SK-N-SH (cell line): ENCODE measurements at regions not wholly inside any gene's neighbourhood (a gene's known extent, or its start where the extent isn't known, plus 50 kb on each side); places are given as distances from the start of the nearest gene placed in this dataset.

Experiments used
- CTCF ChIA-PET: fragments of 300-600, 350-600 bp; formaldehyde crosslinking; extraction: SDS; loops from one replicate; lab custom pipeline; 2021; lab: Yijun Ruan, JAX
- POLR2A ChIA-PET: fragments of 350-600 bp; sonication (Branson Sonifier 250); formaldehyde crosslinking; extraction: SDS; loops from one replicate; lab custom pipeline; 2020; ENCODE audit warnings: antibody characterized with exemption, inconsistent platforms; lab: Yijun Ruan, JAX
- DNase-seq: peaks from one replicate; pipeline ENCODE4 v3.0.0; 2012
- H2AFZ ChIP-seq: fragments of 200-600 bp; sonication (generic); 2 replicates; pipeline ENCODE4 v1.8.1; 2016; ENCODE audit warnings: antibody characterized with exemption, mild to moderate bottlenecking, low read depth
- H3F3A ChIP-seq: fragments of 200-600 bp; sonication (generic); replicated peaks from 2 replicates; pipeline ENCODE3; 2016; ENCODE audit warnings: antibody characterized with exemption, mild to moderate bottlenecking; ENCODE audit not compliant: insufficient read depth
- H3K27ac ChIP-seq, 2 experiments: fragments of 200-500 bp in 1 of 2; fragments of 200-600 bp in 1 of 2; sonication (Bioruptor generic) in 1 of 2; sonication (generic), shearing (Covaris generic) in 1 of 2; 2 replicates each; pipeline versions ENCODE4 v1.5.1 to v1.6.1; 2014 to 2016; ENCODE audit warnings: low read depth in 2 of 2, inconsistent platforms in 1 of 2, low read length in 1 of 2, mild to moderate bottlenecking in 1 of 2, mixed read lengths in 1 of 2
- H3K27me3 ChIP-seq: fragments of 200-600 bp; sonication (generic), shearing (Covaris generic); 2 replicates; pipeline ENCODE4 v1.6.1; 2016; ENCODE audit warnings: mixed run types; ENCODE audit not compliant: insufficient read depth
- H3K36me3 ChIP-seq, 2 experiments: fragments of 200-500 bp in 1 of 2; fragments of 200-600 bp in 1 of 2; sonication (Bioruptor generic) in 1 of 2; sonication (generic) in 1 of 2; replicated peaks in 1 of 2; 2 replicates each; pipeline versions ENCODE3 to v1.5.1; 2014 to 2016; ENCODE audit warnings: low read length in 1 of 2, mild to moderate bottlenecking in 1 of 2; ENCODE audit not compliant: insufficient read depth in 2 of 2, control insufficient read depth in 1 of 2
- H3K4me1 ChIP-seq, 2 experiments: fragments of 200-500 bp in 1 of 2; fragments of 200-600 bp in 1 of 2; sonication (Bioruptor generic) in 1 of 2; sonication (generic), shearing (Covaris generic) in 1 of 2; 2 replicates each; pipeline versions ENCODE4 v1.5.1 to v1.6.1; 2014 to 2016; ENCODE audit warnings: low read depth in 1 of 2, low read length in 1 of 2, mixed run types in 1 of 2; ENCODE audit not compliant: insufficient read depth in 2 of 2, control insufficient read depth in 1 of 2
- H3K4me2 ChIP-seq: fragments of 200-600 bp; sonication (generic), shearing (Covaris generic); 2 replicates; pipeline ENCODE4 v1.6.1; 2017; ENCODE audit warnings: mixed run types
- H3K4me3 ChIP-seq, 2 experiments: fragments of 200-500 bp in 1 of 2; fragments of 200-600 bp in 1 of 2; sonication (Bioruptor generic) in 1 of 2; sonication (generic), shearing (Covaris generic) in 1 of 2; 2 replicates each; pipeline versions ENCODE4 v1.5.1 to v1.8.1; 2014 to 2016; ENCODE audit warnings: low read depth in 2 of 2, inconsistent platforms in 1 of 2, low read length in 1 of 2, mild to moderate bottlenecking in 1 of 2, mixed read lengths in 1 of 2, moderate library complexity in 1 of 2
- H3K79me2 ChIP-seq: fragments of 200-600 bp; sonication (generic); 2 replicates; pipeline ENCODE4 v1.8.1; 2017; ENCODE audit warnings: mild to moderate bottlenecking; ENCODE audit not compliant: insufficient read depth
- H3K9ac ChIP-seq: fragments of 200-600 bp; sonication (generic); 2 replicates; pipeline ENCODE4 v1.6.1; 2017; ENCODE audit warnings: mixed run types
- H3K9me2 ChIP-seq: fragments of 200-600 bp; sonication (generic); 2 replicates; pipeline ENCODE4 v1.6.1; 2017; ENCODE audit warnings: mixed run types
- H3K9me3 ChIP-seq: fragments of 200-600 bp; sonication (generic); 2 replicates; pipeline ENCODE4 v1.6.1; 2017; ENCODE audit warnings: mixed run types, mild to moderate bottlenecking, moderate library complexity
- H4K20me1 ChIP-seq: fragments of 200-600 bp; sonication (generic); 2 replicates; pipeline ENCODE4 v1.6.1; 2017; ENCODE audit warnings: mild to moderate bottlenecking, mixed run types; ENCODE audit not compliant: insufficient read depth
- EP300 ChIP-seq, 2 experiments: IDR thresholded peaks; 2 replicates each; pipeline versions ENCODE4 v1.4.0 to v1.6.1; 2012; ENCODE audit warnings: borderline replicate concordance in 1 of 2, low read depth in 1 of 2, low read length in 1 of 2
- FOSL2 ChIP-seq: IDR thresholded peaks from 2 replicates; pipeline ENCODE4 v1.4.0; 2012; ENCODE audit warnings: low read depth, mild to moderate bottlenecking, moderate library complexity, borderline replicate concordance
- FOXJ3 ChIP-seq: sonication (generic); formaldehyde crosslinking; IDR thresholded peaks from 2 replicates; pipeline ENCODE4 v1.5.1; 2020; ENCODE audit warnings: mild to moderate bottlenecking, missing genetic modification reagents
- FOXM1 ChIP-seq: IDR thresholded peaks from 2 replicates; pipeline ENCODE4 v1.4.0; 2012; ENCODE audit warnings: low read depth, mild to moderate bottlenecking
- GABPA ChIP-seq: IDR thresholded peaks from 2 replicates; pipeline ENCODE4 v1.4.0; 2012; ENCODE audit warnings: low read depth, mild to moderate bottlenecking
- GATA2 ChIP-seq: sonication (generic); formaldehyde crosslinking; IDR thresholded peaks from 2 replicates; pipeline ENCODE4 v1.5.0; 2020; ENCODE audit warnings: mild to moderate bottlenecking, missing genetic modification reagents
- MAX ChIP-seq: IDR thresholded peaks from 2 replicates; pipeline ENCODE4 v1.4.0; 2012; ENCODE audit warnings: low read depth
- MXI1 ChIP-seq: IDR thresholded peaks from 2 replicates; pipeline ENCODE4 v1.6.1; 2012; ENCODE audit warnings: mild to moderate bottlenecking, low read depth, low read length, improper control_type of control experiment
- POLR2AphosphoS5 ChIP-seq: IDR thresholded peaks from 2 replicates; pipeline ENCODE4 v1.6.1; 2012; ENCODE audit warnings: low read depth, low read length
- RCOR1 ChIP-seq: fragments of 150-350 bp; IDR thresholded peaks from 2 replicates; pipeline ENCODE4 v1.6.1; 2017; ENCODE audit warnings: antibody characterized with exemption, low read length
- REST ChIP-seq: IDR thresholded peaks from 2 replicates; pipeline ENCODE4 v1.6.1; 2012; ENCODE audit warnings: mild to moderate bottlenecking, low read depth, low read length, moderate library complexity
- RXRA ChIP-seq: IDR thresholded peaks from 2 replicates; pipeline ENCODE4 v1.4.0; 2012; ENCODE audit warnings: low read depth, mild to moderate bottlenecking, borderline replicate concordance
- SMC3 ChIP-seq: IDR thresholded peaks from 2 replicates; pipeline ENCODE4 v1.6.1; 2012; ENCODE audit warnings: low read depth, low read length, improper control_type of control experiment
- TCF12 ChIP-seq: IDR thresholded peaks from 2 replicates; pipeline ENCODE4 v1.4.0; 2012
- TEAD4 ChIP-seq: IDR thresholded peaks from 2 replicates; pipeline ENCODE4 v1.4.0; 2012; ENCODE audit warnings: mild to moderate bottlenecking, borderline replicate concordance; ENCODE audit not compliant: insufficient read depth
- WGBS: methylation state at CpG from one replicate; pipeline ENCODE4 v1.1.6; 2017; ENCODE audit warnings: low lambda C conversion rate; 5-methylcytosine and 5-hydroxymethylcytosine counted together
- TF ChIP-seq, protein P1 (sequence below): fragments of 200-600 bp; sonication (generic); IDR thresholded peaks from 2 replicates; pipeline ENCODE4 v1.6.1; 2017; ENCODE audit warnings: antibody characterized with exemption, mild to moderate bottlenecking, moderate library complexity
- TF ChIP-seq, protein P2 (sequence below): IDR thresholded peaks from 2 replicates; pipeline ENCODE4 v1.4.0; 2012; ENCODE audit warnings: low read depth, borderline replicate concordance
- TF ChIP-seq, protein P3 (sequence below): IDR thresholded peaks from 2 replicates; pipeline ENCODE4; 2012
- TF ChIP-seq, protein P4 (sequence below): fragments of 150-350 bp; IDR thresholded peaks from 2 replicates; pipeline ENCODE4 v1.6.1; 2017; ENCODE audit warnings: antibody characterized with exemption, low read length, low read depth, borderline replicate concordance

DNA sequence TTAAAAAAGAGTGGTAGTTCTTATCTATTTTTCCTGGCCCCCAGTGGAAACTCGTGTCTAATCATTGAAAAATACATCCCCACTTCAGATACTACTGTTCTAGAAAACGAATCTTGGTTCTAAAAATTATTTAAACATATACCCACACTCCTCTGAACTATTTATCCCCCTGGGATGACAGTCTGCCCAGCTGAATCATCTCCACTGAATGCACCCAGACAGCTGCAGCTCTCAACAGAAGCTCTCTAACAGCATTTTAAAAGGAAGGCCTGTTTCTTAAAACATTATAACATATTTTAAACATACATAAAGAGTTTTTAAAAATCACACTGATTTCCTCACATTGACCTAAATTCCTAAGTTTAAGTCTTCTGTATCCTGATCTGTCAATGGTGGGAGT lies 544.6 kb upstream of the PHF14 start:
- WGBS, result under 1% methylated on average over 2 of the region's 2 CpGs
- Histone ChIP-seq H3K27me3 (no peaks in the 10 kb centered on the region), H3K9me3 (no peaks in the 10 kb centered on the region; the same call in 1 of the 2 replicates), H3K36me3 (no peaks in the 10 kb centered on the region), H3K27ac (no peak overlapping the region), H4K20me1 (no peaks in the 10 kb centered on the region), H3K4me3 (no peak overlapping the region)
- no peak for DNase-seq
- TF ChIP-seq GABPA, result no peak
- no peak for TF ChIP-seq FOSL2
- TF ChIP-seq RCOR1, result no peak
- no peak for TF ChIP-seq FOXM1
- TF ChIP-seq SMC3, result no peak
- TF ChIP-seq FOXJ3 (CRISPR knock-in tag), result no peak
- no peak for TF ChIP-seq RXRA
- TF ChIP-seq POLR2AphosphoS5, result no peak
- TF ChIP-seq GATA2 (CRISPR knock-in tag), result no peak
- TF ChIP-seq EP300 (IDR thresholded peaks at IDR 0.05; ENCODE audit: borderline replicate concordance in 1 of 2, low read depth in 1 of 2, low read length in 1 of 2), result no peak
- TF ChIP-seq, protein P1, sequence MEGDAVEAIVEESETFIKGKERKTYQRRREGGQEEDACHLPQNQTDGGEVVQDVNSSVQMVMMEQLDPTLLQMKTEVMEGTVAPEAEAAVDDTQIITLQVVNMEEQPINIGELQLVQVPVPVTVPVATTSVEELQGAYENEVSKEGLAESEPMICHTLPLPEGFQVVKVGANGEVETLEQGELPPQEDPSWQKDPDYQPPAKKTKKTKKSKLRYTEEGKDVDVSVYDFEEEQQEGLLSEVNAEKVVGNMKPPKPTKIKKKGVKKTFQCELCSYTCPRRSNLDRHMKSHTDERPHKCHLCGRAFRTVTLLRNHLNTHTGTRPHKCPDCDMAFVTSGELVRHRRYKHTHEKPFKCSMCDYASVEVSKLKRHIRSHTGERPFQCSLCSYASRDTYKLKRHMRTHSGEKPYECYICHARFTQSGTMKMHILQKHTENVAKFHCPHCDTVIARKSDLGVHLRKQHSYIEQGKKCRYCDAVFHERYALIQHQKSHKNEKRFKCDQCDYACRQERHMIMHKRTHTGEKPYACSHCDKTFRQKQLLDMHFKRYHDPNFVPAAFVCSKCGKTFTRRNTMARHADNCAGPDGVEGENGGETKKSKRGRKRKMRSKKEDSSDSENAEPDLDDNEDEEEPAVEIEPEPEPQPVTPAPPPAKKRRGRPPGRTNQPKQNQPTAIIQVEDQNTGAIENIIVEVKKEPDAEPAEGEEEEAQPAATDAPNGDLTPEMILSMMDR, result no peak
- TF ChIP-seq TCF12, result no peak
- TF ChIP-seq TEAD4, result no peak
- TF ChIP-seq, protein P2, sequence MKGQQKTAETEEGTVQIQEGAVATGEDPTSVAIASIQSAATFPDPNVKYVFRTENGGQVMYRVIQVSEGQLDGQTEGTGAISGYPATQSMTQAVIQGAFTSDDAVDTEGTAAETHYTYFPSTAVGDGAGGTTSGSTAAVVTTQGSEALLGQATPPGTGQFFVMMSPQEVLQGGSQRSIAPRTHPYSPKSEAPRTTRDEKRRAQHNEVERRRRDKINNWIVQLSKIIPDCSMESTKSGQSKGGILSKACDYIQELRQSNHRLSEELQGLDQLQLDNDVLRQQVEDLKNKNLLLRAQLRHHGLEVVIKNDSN, result no peak
- no peak for TF ChIP-seq REST
- TF ChIP-seq MXI1, result no peak
- TF ChIP-seq, protein P3, sequence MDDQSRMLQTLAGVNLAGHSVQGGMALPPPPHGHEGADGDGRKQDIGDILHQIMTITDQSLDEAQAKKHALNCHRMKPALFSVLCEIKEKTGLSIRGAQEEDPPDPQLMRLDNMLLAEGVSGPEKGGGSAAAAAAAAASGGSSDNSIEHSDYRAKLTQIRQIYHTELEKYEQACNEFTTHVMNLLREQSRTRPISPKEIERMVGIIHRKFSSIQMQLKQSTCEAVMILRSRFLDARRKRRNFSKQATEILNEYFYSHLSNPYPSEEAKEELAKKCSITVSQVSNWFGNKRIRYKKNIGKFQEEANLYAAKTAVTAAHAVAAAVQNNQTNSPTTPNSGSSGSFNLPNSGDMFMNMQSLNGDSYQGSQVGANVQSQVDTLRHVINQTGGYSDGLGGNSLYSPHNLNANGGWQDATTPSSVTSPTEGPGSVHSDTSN, result no peak
- TF ChIP-seq MAX, result no peak
- TF ChIP-seq, protein P4, sequence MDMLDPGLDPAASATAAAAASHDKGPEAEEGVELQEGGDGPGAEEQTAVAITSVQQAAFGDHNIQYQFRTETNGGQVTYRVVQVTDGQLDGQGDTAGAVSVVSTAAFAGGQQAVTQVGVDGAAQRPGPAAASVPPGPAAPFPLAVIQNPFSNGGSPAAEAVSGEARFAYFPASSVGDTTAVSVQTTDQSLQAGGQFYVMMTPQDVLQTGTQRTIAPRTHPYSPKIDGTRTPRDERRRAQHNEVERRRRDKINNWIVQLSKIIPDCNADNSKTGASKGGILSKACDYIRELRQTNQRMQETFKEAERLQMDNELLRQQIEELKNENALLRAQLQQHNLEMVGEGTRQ, result no peak
- TF ChIP-seq, all 33 proteins: peak for 0
- Histone ChIP-seq H3F3A (no peaks in the 10 kb centered on the region), H3K4me2 (no peak overlapping the region), H3K9me2 (no peaks in the 10 kb centered on the region), H3K79me2 (no peaks in the 10 kb centered on the region), H3K4me1 (no peaks in the 10 kb centered on the region), H3K9ac (no peak overlapping the region), H2AFZ (no peak overlapping the region)
- CTCF ChIA-PET, result interaction anchor here (1.5 kb wide), 1 partner anchor 16 kb away, joined by 4 read pairs; no protein-coding TSS in a partner anchor
- POLR2A ChIA-PET, result no interaction called here
